DMS 273 (cell line): ENCODE measurements at regions not wholly inside any gene's neighbourhood (a gene's known extent, or its start where the extent isn't known, plus 50 kb on each side); places are given as distances from the start of the nearest gene placed in this dataset.
"Not testable (repeated sequence)": the region's sequence is repeated elsewhere in the genome, so short reads cannot be mapped to it uniquely, and the experiment has no call there.

Experiments used
- DNase-seq: peaks from one replicate; lab custom pipeline; 2025; ENCODE audit not compliant: unreplicated experiment; lab: John Stamatoyannopoulos, UW

- DNase-seq = no peak
Observed at GRCh38 chr9:7315746-7316145, 483.8 kb downstream of the DMAC1 start.

- DNase-seq = no peak
Observed at GRCh38 chr9:7315116-7315515, 484.5 kb downstream of the DMAC1 start.

GRCh38 chr9:7313389-7313788, 486.2 kb downstream of the DMAC1 start:
- peak; percentile 1 for DNase-seq

GRCh38 chr9:7309051-7309450, 490.5 kb downstream of the DMAC1 start:
- not testable (repeated sequence) for DNase-seq

- no peak for DNase-seq
Observed at GRCh38 chr9:7305677-7306076, 493.9 kb downstream of the DMAC1 start.

GRCh38 chr9:7304627-7304995, 495.0 kb downstream of the DMAC1 start:
- no peak for DNase-seq

- no peak for DNase-seq
Observed at GRCh38 chr9:7303907-7304626, 495.5 kb downstream of the DMAC1 start.

- no peak for DNase-seq
Observed at GRCh38 chr9:7300484-7300883, 499.1 kb downstream of the DMAC1 start.

- DNase-seq = no peak
Observed at GRCh38 chr9:7298123-7298522, 501.5 kb downstream of the DMAC1 start.

GRCh38 chr9:7297521-7297920, 502.1 kb downstream of the DMAC1 start:
- no peak for DNase-seq

- DNase-seq = no peak
Observed at GRCh38 chr9:7293091-7293490, 506.5 kb downstream of the DMAC1 start.

GRCh38 chr9:7289773-7290172, 509.8 kb downstream of the DMAC1 start:
- DNase-seq = no peak

- no peak for DNase-seq
Observed at GRCh38 chr9:7287986-7288385, 511.6 kb downstream of the DMAC1 start.

- DNase-seq = no peak
Observed at GRCh38 chr9:7287065-7287464, 512.5 kb downstream of the DMAC1 start.

- DNase-seq = no peak
Observed at GRCh38 chr9:7286101-7286500, 513.5 kb downstream of the DMAC1 start.

- no peak for DNase-seq
Observed at GRCh38 chr9:7285199-7285598, 514.4 kb downstream of the DMAC1 start.

GRCh38 chr9:7284517-7284916, 515.1 kb downstream of the DMAC1 start:
- no peak for DNase-seq

GRCh38 chr9:7284117-7284516, 515.5 kb downstream of the DMAC1 start:
- DNase-seq = no peak

- DNase-seq = no peak
Observed at GRCh38 chr9:7273575-7273974, 515.8 kb downstream of the KDM4C start.

GRCh38 chr9:7266911-7267595, 509.3 kb downstream of the KDM4C start:
- no peak for DNase-seq

GRCh38 chr9:7265181-7265580, 507.4 kb downstream of the KDM4C start:
- peak; percentile 1 for DNase-seq

- no peak for DNase-seq
Observed at GRCh38 chr9:7259544-7260241, 501.9 kb downstream of the KDM4C start.
